ENCODE measurements at regions not wholly inside any gene's neighbourhood (a gene's known extent, or its start where the extent isn't known, plus 50 kb on each side); places are given as distances from the start of the nearest gene placed in this dataset.

DNA sequence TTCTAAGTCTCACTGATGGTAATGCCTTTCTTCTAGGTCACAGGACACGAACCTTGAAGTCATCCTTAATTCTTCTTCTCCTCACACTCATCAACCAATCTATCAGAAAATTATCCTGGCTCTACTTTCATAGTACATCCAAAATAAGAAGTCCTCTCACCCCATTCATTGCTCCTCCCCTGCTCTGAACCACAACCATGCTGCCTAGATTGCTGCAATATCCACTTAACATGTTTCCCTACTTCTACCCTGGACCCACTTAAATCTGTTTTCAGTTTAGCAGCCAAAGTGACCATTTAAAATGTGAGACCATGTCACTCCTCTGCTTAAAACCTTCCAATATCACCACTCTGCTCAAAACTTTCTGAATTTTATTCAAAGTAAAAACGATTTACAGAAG is 445.9 kb upstream of the FAT3 start:
- TF ChIP-seq CTCF (IDR thresholded peaks at IDR 0.05; ENCODE audit: low read depth, low read length, missing control alignments), result no peak
- no peak overlapping the region for H3K4me3 ChIP-seq (ENCODE audit: low read depth, low read length)
- DNase-seq (ENCODE audit: low read depth), result no peak

- no peak for DNase-seq (ENCODE audit: low read depth)
- TF ChIP-seq CTCF (IDR thresholded peaks at IDR 0.05; ENCODE audit: low read depth, low read length, missing control alignments), result no peak
- H3K4me3 ChIP-seq (ENCODE audit: low read depth, low read length), result no peak overlapping the region
Measured at GRCh38 chr11:91776655-91777054, 448.0 kb upstream of the FAT3 start.

DNA sequence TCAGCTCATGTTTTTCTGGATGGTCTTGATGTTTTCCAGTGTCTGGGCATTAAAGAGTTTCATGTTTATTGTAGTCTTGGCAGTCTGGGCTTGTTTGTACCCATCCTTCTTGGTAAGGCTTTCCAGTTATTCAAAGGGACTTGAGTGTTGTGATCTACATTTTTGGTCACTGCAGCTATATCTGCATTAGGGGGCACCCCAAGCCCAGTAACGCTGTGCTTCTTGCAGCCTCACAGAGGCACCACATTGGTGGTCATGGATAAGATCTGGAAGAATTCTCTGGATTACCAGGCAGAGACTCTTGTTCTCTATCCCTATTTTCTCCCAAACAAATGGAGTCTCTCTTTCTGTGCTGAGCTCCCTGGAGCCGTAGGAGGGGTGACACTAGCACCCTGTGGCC is 451.5 kb upstream of the FAT3 start:
- TF ChIP-seq CTCF (IDR thresholded peaks at IDR 0.05; ENCODE audit: low read depth, low read length, missing control alignments), result no peak
- H3K4me3 ChIP-seq (ENCODE audit: low read depth, low read length), result no peak overlapping the region
- DNase-seq (ENCODE audit: low read depth), result no peak

DNA sequence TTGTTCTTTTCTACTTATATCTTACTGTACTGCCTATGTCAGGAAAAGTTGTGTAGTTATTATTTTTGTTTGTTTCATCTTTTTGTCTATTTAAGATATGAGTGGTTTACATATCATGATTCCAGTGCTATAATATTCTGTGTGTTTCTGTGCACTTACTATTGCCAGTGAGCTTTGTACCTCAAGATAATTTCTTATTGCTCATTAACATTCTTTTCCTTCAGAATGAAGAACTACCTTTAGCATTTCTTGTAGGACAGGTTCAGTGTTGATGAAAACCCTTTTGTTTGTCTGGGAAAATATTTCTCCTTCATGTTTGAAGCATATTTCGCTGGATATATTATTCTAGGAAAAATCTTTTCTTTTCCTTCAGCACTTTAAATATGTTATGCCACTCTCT is 452.7 kb upstream of the FAT3 start:
- DNase-seq (ENCODE audit: low read depth), result no peak
- no peak for TF ChIP-seq CTCF (IDR thresholded peaks at IDR 0.05; ENCODE audit: low read depth, low read length, missing control alignments)
- H3K4me3 ChIP-seq (ENCODE audit: low read depth, low read length), result no peak overlapping the region

GRCh38 chr11:91768783-91769182 is 455.8 kb upstream of the FAT3 start:
- TF ChIP-seq CTCF (IDR thresholded peaks at IDR 0.05; ENCODE audit: low read depth, low read length, missing control alignments), result no peak
- DNase-seq (ENCODE audit: low read depth), result no peak
- H3K4me3 ChIP-seq (ENCODE audit: low read depth, low read length), result no peak overlapping the region

DNA sequence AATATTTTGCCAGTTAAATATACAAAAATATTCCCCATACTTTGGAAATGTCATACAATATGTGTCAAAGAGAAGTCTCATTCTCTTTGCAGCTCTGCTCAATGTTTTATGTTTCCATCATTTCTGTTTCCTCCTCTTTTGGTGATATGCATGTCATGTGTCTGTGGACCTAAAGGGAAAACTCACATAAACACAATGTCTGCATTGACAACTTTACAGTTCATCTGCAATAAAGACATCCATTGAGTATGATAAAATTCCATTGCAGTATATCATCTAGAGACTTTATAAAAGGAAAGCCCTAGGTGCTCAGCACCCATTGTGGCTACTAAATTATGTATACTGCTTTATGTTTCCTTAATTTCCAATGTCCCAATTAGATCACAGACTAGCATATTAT is 461.3 kb upstream of the FAT3 start:
- H3K4me3 ChIP-seq (ENCODE audit: low read depth, low read length), result no peak overlapping the region
- DNase-seq (ENCODE audit: low read depth), result no peak
- no peak for TF ChIP-seq CTCF (IDR thresholded peaks at IDR 0.05; ENCODE audit: low read depth, low read length, missing control alignments)

DNA sequence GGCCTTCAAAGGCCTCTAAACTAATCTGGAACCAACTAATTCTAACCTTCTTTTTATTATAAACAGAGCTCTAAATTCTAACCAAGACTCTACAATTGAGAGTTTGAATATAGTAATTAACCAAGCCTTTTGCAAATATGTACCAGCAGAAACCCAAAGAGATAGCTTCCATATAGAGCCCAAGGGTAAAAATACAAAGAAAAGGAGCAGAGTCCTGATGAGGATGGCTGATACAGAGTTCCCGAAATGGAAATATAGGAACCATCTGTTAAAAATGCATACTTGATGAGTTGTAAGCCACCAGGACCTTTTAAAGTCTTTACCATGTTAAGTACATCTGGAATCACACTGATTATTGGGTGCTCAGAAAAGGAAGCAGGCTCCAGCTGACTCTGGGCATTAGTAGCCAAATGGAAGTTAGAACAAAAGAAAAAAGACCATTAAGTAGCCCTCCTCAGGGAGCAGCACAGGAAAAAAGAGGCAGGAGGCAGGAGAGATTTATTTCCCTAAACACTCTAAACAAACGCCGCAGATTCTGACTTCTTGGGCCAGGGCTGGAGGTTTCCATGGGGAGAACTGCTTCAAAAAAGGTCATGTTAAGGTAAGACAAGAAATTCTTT is 463.1 kb upstream of the FAT3 start:
- DNase-seq (ENCODE audit: low read depth), result no peak
- H3K4me3 ChIP-seq (ENCODE audit: low read depth, low read length), result no peak overlapping the region
- no peak for TF ChIP-seq CTCF (IDR thresholded peaks at IDR 0.05; ENCODE audit: low read depth, low read length, missing control alignments)
